GM23338 (cell line): ENCODE measurements at regions not wholly inside any gene's neighbourhood (a gene's known extent, or its start where the extent isn't known, plus 50 kb on each side); places are given as distances from the start of the nearest gene placed in this dataset.
"Not testable (repeated sequence)": the region's sequence is repeated elsewhere in the genome, so short reads cannot be mapped to it uniquely, and the experiment has no call there.

Source experiments
- ATAC-seq: fragments of 200-7000 bp; cut with Tn5 transposase; 3 replicates; pipeline ENCODE4 v1.9.1; 2020
- DNase-seq: peaks from one replicate; pipeline ENCODE4 v3.0.0-alpha.2; 2015; ENCODE audit warnings: low spot score
- H2AFZ ChIP-seq: fragments of 200-600 bp; sonication (generic); 2 replicates; pipeline ENCODE4 v1.8.0; 2016; ENCODE audit warnings: antibody characterized with exemption, mild to moderate bottlenecking, moderate library complexity
- H3F3A ChIP-seq: fragments of 200-600 bp; sonication (generic); replicated peaks from 2 replicates; pipeline ENCODE4 v1.8.0; 2017; ENCODE audit warnings: antibody characterized with exemption, mixed run types, low read depth
- H3K27ac ChIP-seq: fragments of 200-600 bp; sonication (generic); 2 replicates; pipeline ENCODE4 v1.6.1; 2016; ENCODE audit warnings: low read depth
- H3K27me3 ChIP-seq: fragments of 200-600 bp; sonication (generic); 2 replicates; pipeline ENCODE4 v1.8.0; 2016; ENCODE audit warnings: mild to moderate bottlenecking, mixed run types, moderate library complexity; ENCODE audit not compliant: insufficient read depth
- H3K36me3 ChIP-seq: fragments of 200-600 bp; sonication (generic); 2 replicates; pipeline ENCODE4 v1.8.0; 2016; ENCODE audit warnings: mild to moderate bottlenecking; ENCODE audit not compliant: insufficient read depth
- H3K4me1 ChIP-seq: fragments of 200-600 bp; sonication (generic); 2 replicates; pipeline ENCODE4 v1.8.0; 2016; ENCODE audit warnings: mild to moderate bottlenecking, moderate library complexity; ENCODE audit not compliant: insufficient read depth
- H3K4me2 ChIP-seq: fragments of 200-600 bp; sonication (generic); 2 replicates; pipeline ENCODE4 v1.7.1; 2017; ENCODE audit warnings: mixed run types
- H3K4me3 ChIP-seq: fragments of 200-600 bp; sonication (generic); 2 replicates; pipeline ENCODE4 v1.6.1; 2016; ENCODE audit warnings: mixed run types
- H3K79me2 ChIP-seq: fragments of 200-600 bp; sonication (generic); replicated peaks from 2 replicates; pipeline ENCODE4 v1.8.0; 2017; ENCODE audit warnings: mild to moderate bottlenecking; ENCODE audit not compliant: insufficient read depth
- H3K9me2 ChIP-seq: fragments of 200-600 bp; sonication (generic); 2 replicates; pipeline ENCODE4 v1.8.0; 2017; ENCODE audit not compliant: insufficient read depth
- H4K20me1 ChIP-seq: fragments of 200-600 bp; sonication (generic); replicated peaks from 2 replicates; pipeline ENCODE4 v1.8.0; 2017; ENCODE audit warnings: mild to moderate bottlenecking; ENCODE audit not compliant: insufficient read depth
- H3K27ac Mint-ChIP-seq: 2 replicates; pipeline ENCODE4 v1.8.0; 2020; ENCODE audit warnings: inconsistent platforms, mild to moderate bottlenecking, moderate library complexity, mixed read lengths
- H3K27me3 Mint-ChIP-seq: 3 replicates; pipeline ENCODE4 v1.8.0; 2022; ENCODE audit warnings: low read depth, mild to moderate bottlenecking, moderate library complexity, mixed read lengths, inconsistent platforms; ENCODE audit not compliant: insufficient read depth, poor library complexity
- H3K36me3 Mint-ChIP-seq: 3 replicates; pipeline ENCODE4 v1.8.0; 2021; ENCODE audit warnings: low read depth, mild to moderate bottlenecking, inconsistent platforms, moderate library complexity, mixed read lengths
- H3K4me1 Mint-ChIP-seq: 3 replicates; pipeline ENCODE4 v1.8.0; 2020; ENCODE audit warnings: mild to moderate bottlenecking, inconsistent platforms, mixed read lengths
- H3K4me3 Mint-ChIP-seq: 3 replicates; pipeline ENCODE4 v1.8.0; 2021; ENCODE audit warnings: moderate library complexity, mild to moderate bottlenecking, inconsistent platforms, mixed read lengths
- H3K9me3 Mint-ChIP-seq: 3 replicates; pipeline ENCODE4 v1.8.0; 2020; ENCODE audit warnings: moderate library complexity, mild to moderate bottlenecking, inconsistent platforms, mixed read lengths
- CREB1 ChIP-seq: fragments of 250-450 bp; sonication (Bioruptor Pico); IDR thresholded peaks from 2 replicates; pipeline ENCODE4 v1.5.0; 2020; ENCODE audit warnings: low read depth, mild to moderate bottlenecking, moderate library complexity
- JUNB ChIP-seq: IDR thresholded peaks from one replicate; pipeline ENCODE4 v1.6.1; 2016; ENCODE audit warnings: antibody characterized with exemption; ENCODE audit not compliant: unreplicated experiment
- NANOG ChIP-seq: IDR thresholded peaks from 2 replicates; pipeline ENCODE4 v1.6.1; 2016; ENCODE audit warnings: antibody characterized with exemption, borderline replicate concordance
- POLR2AphosphoS5 ChIP-seq: IDR thresholded peaks from 2 replicates; pipeline ENCODE4 v1.6.1; 2016; ENCODE audit warnings: antibody characterized with exemption, low read depth
- REST ChIP-seq: IDR thresholded peaks from one replicate; pipeline ENCODE4 v1.6.1; 2018; ENCODE audit warnings: antibody characterized with exemption; ENCODE audit not compliant: unreplicated experiment
- STAT1 ChIP-seq: IDR thresholded peaks from one replicate; pipeline ENCODE4 v1.6.1; 2016; ENCODE audit warnings: antibody characterized with exemption; ENCODE audit not compliant: unreplicated experiment
- ZNF331 ChIP-seq: fragments of 250-450 bp; sonication (Bioruptor Pico); IDR thresholded peaks from 2 replicates; pipeline ENCODE4 v1.5.0; 2020; ENCODE audit warnings: low read depth, mild to moderate bottlenecking, moderate library complexity
- ZNF462 ChIP-seq: fragments of 250-450 bp; sonication (Bioruptor Pico); IDR thresholded peaks from 2 replicates; pipeline ENCODE4 v1.5.0; 2020; ENCODE audit warnings: mild to moderate bottlenecking, moderate library complexity

GRCh38 chr4:75284831-75285230 is 229.4 kb downstream of the RCHY1 start:
- TF ChIP-seq STAT1 = no peak
- TF ChIP-seq REST = no peak
- no peak for TF ChIP-seq NANOG
- no peak for TF ChIP-seq CREB1
- no peak for TF ChIP-seq JUNB
- TF ChIP-seq POLR2AphosphoS5 = no peak
- no peak for TF ChIP-seq ZNF462 (CRISPR knock-in tag)
- TF ChIP-seq ZNF331 (CRISPR knock-in tag) = no peak
- no peaks in the 10 kb centered on the region for H3K79me2 ChIP-seq
- peaks cover 5% of the 10 kb centered on the region; the same call in 1 of the 3 replicates for H3K4me1 Mint-ChIP-seq
- no peak overlapping the region for H3K27ac ChIP-seq
- H3K9me3 Mint-ChIP-seq = peaks cover 4% of the 10 kb centered on the region; the same call in 2 of the 3 replicates
- no peaks in the 10 kb centered on the region for H3K36me3 ChIP-seq
- H3K4me3 ChIP-seq = no peak overlapping the region
- no peaks in the 10 kb centered on the region for H3K27me3 Mint-ChIP-seq
- ATAC-seq = no peak
- no peak overlapping the region for H3K4me2 ChIP-seq
- no peak overlapping the region for H3K4me3 Mint-ChIP-seq
- DNase-seq = no peak
- H2AFZ ChIP-seq = no peak overlapping the region
- no peaks in the 10 kb centered on the region; the same call in 1 of the 2 replicates for H3K9me2 ChIP-seq
- no peaks in the 10 kb centered on the region for H3K27me3 ChIP-seq
- H3K27ac Mint-ChIP-seq = no peak overlapping the region
- no peaks in the 10 kb centered on the region for H3F3A ChIP-seq
- 0 out of 3 replicates have a peak, but pooled peaks cover 4% of the 10 kb centered on the region for H3K36me3 Mint-ChIP-seq
- no peaks in the 10 kb centered on the region for H4K20me1 ChIP-seq
- no peaks in the 10 kb centered on the region for H3K4me1 ChIP-seq

- not testable (repeated sequence) for DNase-seq, H3K36me3 ChIP-seq, H3K9me2 ChIP-seq, H3K27ac Mint-ChIP-seq, H3F3A ChIP-seq, H3K27me3 Mint-ChIP-seq, H3K4me3 ChIP-seq, H3K4me3 Mint-ChIP-seq, H3K4me1 Mint-ChIP-seq, H3K27ac ChIP-seq, H3K4me2 ChIP-seq, H3K79me2 ChIP-seq, ATAC-seq, H3K4me1 ChIP-seq, H4K20me1 ChIP-seq, H3K27me3 ChIP-seq, H2AFZ ChIP-seq, H3K36me3 Mint-ChIP-seq
- H3K9me3 Mint-ChIP-seq = peaks cover 22% of the 10 kb centered on the region
These were observed 233.7 kb downstream of the RCHY1 start for GRCh38 chr4:75280461-75280860.
